CD4-positive, alpha-beta T cell treated with Interleukin-17A for 4 hours (primary cell): ENCODE measurements at regions not wholly inside any gene's neighbourhood (a gene's known extent, or its start where the extent isn't known, plus 50 kb on each side); places are given as distances from the start of the nearest gene placed in this dataset.

Experiments used
- DNase-seq: peaks from one replicate; pipeline ENCODE4 v3.0.0-alpha.2; 2020; ENCODE audit warnings: mixed read lengths

DNA sequence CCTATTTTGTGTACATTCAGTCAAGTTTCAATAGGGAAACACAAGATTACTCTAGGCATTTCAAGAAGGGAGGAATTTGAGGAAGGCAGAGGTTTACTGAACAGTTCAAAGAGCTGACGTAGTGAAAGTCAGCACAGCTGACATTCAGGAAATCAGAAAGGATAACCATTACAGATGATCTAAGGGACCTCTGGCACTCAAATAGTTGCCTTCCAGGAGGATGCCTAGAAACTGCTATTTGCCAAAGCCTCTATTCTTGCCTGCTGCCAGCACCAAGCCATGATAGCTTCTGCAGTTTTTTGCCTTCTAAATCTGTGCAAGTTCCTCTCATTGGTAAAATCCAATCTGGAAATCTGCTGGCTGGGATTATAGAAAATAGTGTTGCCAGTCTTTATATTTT lies 373.1 kb downstream of the CSNK1G3 start:
- DNase-seq: no peak

DNA sequence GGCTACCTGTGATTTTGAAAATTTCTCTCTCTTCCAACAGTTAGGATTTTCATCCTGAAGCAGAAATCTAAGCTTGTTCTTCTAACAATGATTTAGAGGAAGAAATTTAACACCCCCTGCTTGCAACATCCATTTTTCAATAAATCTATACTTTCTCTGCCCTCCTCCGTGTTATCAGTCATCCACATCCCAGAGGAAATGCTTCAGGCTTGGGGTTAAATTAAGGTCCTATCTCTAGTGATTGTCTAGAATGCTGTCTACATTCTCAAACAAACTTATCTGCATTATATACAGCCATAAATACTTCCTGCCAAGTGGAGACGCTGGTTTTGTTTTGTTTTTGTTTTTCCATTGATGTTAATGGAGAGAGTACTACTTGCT lies 371.0 kb downstream of the CSNK1G3 start:
- no peak for DNase-seq

DNA sequence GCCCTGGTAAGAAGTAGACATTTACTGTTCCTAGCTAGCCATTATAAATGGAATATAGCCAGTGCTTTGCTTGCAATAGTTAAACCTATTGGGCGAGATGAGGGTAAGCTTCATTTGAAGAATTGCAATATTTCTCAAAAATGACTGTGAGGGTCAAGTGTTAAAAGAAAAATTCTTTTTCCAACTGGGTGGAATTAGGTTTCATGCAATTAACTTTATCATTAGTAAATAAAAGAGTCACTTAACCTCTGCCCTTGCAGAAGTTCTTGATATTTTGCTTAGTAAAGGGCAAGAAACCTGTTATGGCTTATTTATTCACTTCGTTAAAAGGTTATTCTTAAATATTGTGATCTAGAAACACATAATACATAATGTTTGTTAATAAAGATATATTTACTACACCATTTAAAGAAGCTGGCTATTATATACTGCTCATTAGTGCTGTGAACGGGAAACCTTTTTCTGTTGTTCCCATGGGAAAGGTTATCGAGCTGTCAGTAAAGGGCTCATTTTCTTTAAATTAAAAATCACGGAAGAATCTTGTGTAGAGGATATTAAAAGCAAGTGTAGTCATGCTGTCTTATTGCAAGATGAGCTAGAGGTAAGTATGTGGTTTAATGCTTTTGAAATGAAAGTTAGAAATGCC lies 370.5 kb downstream of the CSNK1G3 start:
- DNase-seq: no peak

DNA sequence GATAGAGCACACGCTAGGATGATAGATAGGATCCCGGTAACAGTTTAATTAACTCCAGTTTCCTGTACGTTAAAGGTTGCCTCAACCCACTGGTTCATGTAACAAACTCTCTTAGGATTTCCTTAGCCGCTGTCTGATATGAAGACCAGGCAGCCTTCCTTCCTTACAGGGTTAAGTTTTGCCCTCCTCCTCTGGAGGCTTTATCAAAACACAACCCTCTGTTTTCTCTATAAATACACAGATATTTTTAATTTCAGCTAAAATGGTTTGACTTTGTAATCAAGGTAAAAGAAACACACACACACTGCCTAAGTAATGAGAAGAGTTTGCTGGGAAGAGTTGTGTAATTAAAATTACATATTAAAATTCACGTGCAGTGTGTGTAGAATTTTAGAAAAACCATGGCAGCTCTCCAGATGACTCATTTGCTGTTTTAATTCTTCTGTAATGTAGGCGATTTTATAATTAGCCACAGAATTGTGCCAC lies 369.8 kb downstream of the CSNK1G3 start:
- DNase-seq: no peak

GRCh38 chr5:123880875-123881274 lies 368.9 kb downstream of the CSNK1G3 start:
- DNase-seq: no peak

DNA sequence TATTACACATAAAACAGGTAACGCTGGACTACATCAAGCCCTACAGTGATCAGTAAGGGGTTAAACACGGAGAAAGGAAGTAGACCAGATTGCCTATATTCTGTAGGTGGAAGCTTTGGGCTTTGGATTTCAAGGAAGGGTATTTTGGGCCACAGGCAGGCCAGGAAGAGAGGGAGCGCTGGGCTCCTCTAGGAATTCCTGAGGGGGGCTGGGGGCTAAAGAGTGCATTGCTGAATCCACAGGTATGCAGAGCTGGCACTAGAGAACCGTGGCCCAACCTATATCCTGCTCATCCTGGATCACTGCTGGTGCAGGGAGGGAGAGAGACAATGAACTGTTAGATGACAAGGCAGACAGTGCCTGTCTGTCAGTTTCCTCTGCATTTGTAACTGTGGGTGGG lies 367.1 kb downstream of the CSNK1G3 start:
- DNase-seq: no peak

- no peak for DNase-seq
These were observed 364.4 kb downstream of the CSNK1G3 start for GRCh38 chr5:123876276-123876790.

GRCh38 chr5:123875561-123876275 lies 363.7 kb downstream of the CSNK1G3 start:
- DNase-seq: no peak

DNA sequence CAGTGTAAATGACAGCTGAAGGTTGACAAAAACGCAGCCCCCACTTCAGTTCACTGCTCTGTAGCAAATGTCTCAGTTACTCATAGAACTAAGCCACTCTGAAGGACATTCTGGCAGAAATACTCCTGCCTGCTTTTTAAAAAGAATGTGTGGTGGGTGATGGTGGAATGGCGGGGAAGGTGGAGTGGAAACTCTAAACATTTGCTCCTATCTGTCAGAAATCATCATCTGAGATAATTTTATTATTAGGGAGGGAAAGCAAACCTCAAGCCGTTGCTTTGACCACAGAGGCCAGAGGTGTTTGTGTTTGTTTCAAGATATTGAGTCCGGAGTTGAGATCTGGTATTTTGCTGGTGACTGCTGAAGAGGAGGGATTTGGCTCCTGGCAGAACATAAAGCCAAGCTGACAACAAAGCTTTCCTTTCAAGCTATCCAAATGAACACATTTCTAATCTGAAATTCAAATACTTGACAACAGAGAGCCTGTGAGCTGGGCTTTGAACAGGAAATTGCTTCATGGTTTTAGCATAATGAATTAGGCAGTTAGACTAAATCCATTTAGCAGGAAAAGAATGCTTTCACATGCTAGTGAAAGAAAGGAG lies 362.7 kb downstream of the CSNK1G3 start:
- no peak for DNase-seq

DNA sequence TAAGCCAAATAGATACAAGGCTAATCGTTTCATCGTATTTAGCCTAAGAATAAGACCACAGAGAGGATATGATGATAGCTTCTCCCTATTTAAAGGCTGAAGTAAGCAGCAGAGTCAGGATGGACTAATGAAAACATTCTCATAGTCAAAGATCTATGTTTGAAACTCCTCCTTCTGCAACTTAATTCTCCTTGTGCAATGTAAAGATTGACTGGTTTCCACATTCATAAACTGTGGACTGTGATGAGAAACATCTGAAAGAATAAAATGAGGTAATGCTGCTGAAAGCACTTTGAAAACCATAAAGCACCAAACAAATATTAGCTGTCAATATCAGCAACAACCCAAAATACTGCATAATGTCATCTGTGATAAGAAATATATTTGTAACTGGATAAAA lies 361.9 kb downstream of the CSNK1G3 start:
- DNase-seq: no peak

GRCh38 chr5:123871373-123871772 lies 359.4 kb downstream of the CSNK1G3 start:
- DNase-seq: no peak

- DNase-seq: no peak
These were observed 356.9 kb downstream of the CSNK1G3 start for GRCh38 chr5:123868881-123869280.

DNA sequence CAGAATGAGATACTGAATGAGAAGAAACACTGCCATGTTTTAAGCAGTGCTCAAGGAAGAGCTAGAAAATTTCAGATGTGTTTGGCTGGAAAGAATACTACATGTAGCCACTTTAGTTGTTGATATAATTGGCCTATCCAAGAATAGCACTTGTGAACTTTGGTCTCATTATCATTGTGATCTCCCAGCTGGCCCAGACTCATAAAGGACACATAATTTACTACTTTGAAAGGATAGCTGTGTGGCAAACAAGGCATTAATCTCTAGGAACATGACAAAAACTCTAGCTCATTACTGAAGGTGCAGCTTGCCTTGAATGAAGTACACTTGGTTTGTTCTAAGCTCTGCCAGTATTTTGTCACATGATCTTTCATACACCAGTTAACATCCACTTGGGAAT lies 356.3 kb downstream of the CSNK1G3 start:
- no peak for DNase-seq

- DNase-seq: no peak
These were observed 353.7 kb downstream of the CSNK1G3 start for GRCh38 chr5:123865641-123866040.

- no peak for DNase-seq
These were observed 352.6 kb downstream of the CSNK1G3 start for GRCh38 chr5:123864578-123864977.

DNA sequence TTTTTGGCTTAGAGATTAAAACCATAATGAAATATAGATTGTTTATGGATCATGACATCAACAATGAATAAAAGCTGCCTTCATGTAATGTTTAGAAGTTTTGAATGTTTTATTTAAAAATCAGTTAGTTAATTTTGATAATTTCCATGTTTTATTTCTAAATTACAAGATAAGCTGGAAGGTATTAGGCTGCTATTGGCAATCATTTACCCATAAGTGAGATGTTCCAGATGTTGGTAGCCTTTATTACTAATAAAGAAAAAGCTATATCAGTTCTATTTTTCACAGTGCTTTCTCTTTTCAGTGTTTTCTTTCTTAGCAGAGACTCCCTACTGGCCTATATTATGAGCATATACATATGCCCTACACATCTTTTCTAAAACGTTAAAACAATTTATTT lies 347.0 kb downstream of the CSNK1G3 start:
- no peak for DNase-seq

DNA sequence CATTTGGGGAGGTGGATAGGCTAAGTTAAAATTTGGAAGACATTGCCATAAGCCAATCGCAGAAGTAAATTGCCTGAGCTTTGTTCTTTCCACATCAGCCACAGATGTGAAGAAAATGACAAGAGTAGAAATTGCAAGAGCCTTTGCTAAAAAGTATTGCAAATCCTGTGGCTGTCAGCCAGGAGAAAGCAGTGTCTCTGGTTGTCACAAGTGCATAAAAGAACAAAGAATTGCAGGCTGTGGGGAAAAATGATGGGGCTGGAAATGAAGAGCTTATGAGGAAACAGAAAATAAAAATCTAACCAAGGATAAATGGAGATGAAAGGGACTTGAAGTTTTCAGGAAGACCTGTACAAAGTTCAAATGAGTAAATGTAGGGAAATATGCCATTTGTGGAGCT lies 344.8 kb downstream of the CSNK1G3 start:
- DNase-seq: no peak

- DNase-seq: no peak
These were observed 343.6 kb downstream of the CSNK1G3 start for GRCh38 chr5:123855609-123856008.

DNA sequence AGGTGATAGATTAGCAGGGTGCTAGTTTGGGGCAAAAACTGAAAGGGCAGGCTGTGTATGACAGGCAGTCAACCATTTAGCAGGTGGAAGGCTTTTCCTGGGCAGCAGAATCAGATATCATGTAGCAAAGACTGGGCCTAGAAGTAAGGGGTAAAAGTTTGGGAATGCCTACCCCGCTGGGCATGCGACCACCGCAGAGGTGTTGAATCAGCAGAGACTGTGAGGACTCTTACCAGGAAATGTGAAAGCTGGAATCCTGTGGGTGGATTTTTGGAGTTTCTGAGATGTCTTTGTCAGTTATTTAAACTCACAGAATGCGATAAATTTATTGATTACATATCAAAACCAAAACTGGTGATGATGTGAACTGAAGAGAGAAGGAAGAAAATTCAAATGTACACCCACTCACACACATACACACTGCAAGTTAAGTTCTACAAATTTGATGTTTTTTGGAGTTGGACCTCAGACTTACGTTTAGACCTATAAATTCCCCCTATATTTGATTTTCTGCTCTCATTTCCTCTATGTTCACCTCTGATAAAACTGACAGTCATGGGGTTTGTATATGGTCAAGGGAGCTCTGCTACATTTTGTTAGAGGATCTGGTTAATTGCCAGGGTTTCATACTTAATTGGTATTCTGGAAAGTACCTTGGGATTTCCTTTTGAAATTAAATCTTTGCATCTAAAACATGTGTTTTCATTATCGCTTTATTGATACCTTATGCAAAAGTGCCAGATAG lies 333.6 kb downstream of the CSNK1G3 start:
- no peak for DNase-seq

DNA sequence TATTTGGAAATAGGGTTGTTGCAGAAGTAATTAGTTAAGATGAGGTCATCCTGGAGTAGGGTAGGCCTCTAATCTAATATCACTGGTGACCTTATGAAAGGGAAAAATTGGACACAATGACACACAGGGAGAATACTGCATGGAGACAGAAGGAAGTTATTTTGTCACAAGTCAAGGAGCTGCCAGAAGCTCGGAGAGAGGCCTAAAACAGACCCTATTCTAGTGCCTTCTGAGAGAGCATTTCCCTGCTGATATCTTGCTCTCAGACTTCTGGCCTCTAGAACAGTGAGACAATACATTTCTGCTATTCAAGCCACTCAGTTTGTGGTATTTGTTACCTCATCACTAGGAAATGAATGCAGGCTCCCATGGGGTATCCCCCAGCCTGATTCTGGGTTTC lies 332.9 kb downstream of the CSNK1G3 start:
- DNase-seq: no peak

GRCh38 chr5:123835421-123835820 lies 323.4 kb downstream of the CSNK1G3 start:
- DNase-seq: no peak

GRCh38 chr5:123830575-123830974 lies 318.6 kb downstream of the CSNK1G3 start:
- DNase-seq: no peak

- DNase-seq: no peak
These were observed 315.8 kb downstream of the CSNK1G3 start for GRCh38 chr5:123827811-123828210.
